OCI-LY7 (cell line): ENCODE measurements at regions not wholly inside any gene's neighbourhood (a gene's known extent, or its start where the extent isn't known, plus 50 kb on each side); places are given as distances from the start of the nearest gene placed in this dataset.

Experiments used
- CTCF ChIP-seq: fragments of 200-600 bp; sonication (generic); conservative IDR thresholded peaks from 2 replicates; pipeline ENCODE4 v1.5.1; 2014; ENCODE audit warnings: mild to moderate bottlenecking, antibody characterized with exemption, low read length, moderate library complexity, mixed read lengths
- EZH2phosphoT487 ChIP-seq: fragments of 200-600 bp; sonication (generic); IDR thresholded peaks from 2 replicates; pipeline ENCODE4 v1.6.1; 2018; ENCODE audit warnings: low read depth, borderline replicate concordance, mild to moderate bottlenecking, mixed run types, antibody characterized with exemption, low read length, moderate library complexity, mixed read lengths

- TF ChIP-seq CTCF = no peak
- no peak for TF ChIP-seq EZH2phosphoT487
Observed at GRCh38 chr2:8452979-8453903, 228.6 kb upstream of the ID2 start.
